Left forelimb (tissue), 1 donor: ENCODE measurements at regions not wholly inside any gene's neighbourhood (a gene's known extent, or its start where the extent isn't known, plus 50 kb on each side); places are given as distances from the start of the nearest gene placed in this dataset.

ENCODE experiments used
- DNase-seq: peaks from one replicate; pipeline ENCODE4 v3.0.0-alpha.2; 2018; ENCODE audit warnings: low spot score

DNA sequence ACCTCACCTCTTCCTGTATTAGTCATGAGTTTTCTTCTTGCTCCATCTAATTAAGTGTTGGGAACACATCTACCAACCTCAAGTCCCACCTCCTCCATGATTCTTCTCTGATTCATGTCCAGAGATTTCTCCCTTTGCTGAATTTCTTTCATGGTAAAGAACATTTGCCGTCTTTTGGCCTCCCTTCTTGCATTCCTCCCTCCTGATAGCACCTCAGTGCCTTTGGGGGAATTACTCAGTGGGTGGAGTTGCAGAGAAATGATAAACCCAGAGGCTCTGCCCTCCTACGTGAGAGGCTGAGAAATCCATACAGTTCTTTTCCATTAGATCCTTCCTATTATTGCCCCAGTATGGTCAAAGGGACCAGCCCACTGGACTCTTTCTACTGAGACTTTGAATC is 651.9 kb downstream of the SLC4A3 start:
- no peak for DNase-seq

DNA sequence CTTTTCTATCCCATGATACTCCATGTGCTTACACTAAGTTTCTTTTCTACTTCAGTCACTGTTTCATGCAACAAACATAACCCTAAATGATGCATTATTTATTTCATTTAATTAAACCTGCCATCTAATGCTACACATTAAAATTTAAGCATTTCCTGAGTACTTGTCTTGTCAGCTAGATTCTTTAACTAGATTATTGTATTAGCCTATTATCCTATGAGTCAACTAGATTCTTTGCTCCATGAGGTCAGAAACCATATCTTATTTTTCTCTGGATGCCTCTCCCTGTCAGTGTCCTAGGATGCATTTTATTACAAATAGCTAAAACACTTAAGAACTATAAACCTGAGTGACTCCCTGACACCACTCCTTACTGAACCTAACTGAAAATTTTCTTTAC is 652.4 kb downstream of the SLC4A3 start:
- no peak for DNase-seq

DNA sequence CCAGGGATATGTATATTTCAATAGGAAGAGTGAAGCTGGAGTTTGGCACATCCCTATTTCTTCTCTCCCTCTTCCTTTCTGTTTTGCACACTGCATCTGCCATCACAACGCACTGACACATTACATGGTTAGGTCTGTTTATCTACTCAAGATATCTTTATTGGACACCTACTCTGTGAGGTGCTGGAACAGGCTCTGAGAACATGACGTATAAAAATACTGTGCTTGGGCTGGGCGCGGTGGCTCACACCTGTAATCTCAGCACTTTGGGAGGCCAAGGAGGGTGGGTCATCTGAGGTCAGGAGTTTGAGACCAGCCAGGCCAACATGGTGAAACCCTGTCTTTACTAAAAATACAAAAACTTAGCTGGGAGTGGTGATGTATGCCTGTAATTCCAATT is 653.3 kb downstream of the SLC4A3 start:
- no peak for DNase-seq

DNA sequence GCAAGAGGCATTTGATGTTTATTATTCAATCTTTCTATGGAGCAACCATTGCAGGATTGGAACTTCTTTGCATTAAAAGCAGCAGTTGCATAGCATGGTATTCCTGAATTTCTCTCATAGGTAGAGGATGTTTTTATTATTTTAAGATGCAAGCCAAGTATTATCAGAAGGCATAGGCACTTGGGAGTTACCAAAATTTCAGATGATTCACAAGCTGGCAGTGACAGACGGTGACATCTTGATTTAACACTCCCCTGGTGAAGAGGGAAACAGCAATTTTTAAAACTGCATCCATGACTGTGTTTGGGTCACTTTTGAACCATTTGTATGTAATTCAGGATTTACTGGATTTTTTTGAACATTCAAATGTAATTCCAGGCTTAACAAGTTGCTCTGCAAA is 654.3 kb downstream of the SLC4A3 start:
- no peak for DNase-seq

DNA sequence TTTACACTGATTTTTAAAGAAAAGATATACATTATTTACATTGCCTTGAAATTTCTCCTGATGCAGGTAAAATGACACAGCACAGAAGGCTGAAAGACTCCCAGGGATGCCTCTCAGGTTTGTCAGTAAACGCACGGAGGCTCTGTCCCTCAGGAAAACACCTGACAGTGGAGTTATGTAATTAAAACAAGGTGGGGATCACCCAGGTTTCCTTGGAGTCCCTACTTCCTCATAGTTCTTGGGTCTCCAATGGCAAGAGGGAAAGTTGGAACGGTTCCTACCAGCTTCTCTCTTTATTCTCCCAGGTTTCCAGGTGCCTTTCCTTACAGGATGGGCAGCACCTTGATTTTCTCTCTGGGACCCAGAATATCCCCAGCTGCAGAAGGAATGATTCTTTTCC is 654.8 kb downstream of the SLC4A3 start:
- DNase-seq, result no peak

- no peak for DNase-seq
Observed at GRCh38 chr2:220293966-220294365, 666.5 kb downstream of the SLC4A3 start.

- DNase-seq, result no peak
Observed at GRCh38 chr2:220296174-220296573, 668.7 kb downstream of the SLC4A3 start.

GRCh38 chr2:220297093-220297492 is 669.7 kb downstream of the SLC4A3 start:
- no peak for DNase-seq

DNA sequence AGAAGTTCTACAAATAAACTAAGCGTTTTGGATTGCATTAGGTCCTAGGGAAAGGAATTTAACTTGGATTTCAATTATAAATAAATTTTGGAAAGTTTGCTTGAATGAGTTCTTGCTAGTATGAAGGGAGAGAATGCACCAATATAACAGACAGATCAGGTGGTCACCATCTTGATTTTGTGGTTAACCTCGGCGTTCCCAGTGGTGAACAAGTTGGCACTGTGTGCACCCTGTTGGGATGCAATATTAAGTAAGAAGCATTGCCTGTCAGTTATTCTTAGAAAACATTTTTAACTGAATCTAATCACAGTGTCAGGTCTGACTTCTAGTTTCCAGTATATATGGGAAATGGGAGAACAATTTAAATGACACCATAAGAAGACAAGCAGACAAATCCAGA is 673.4 kb downstream of the SLC4A3 start:
- no peak for DNase-seq

- DNase-seq, result no peak
Observed at GRCh38 chr2:220302756-220303155, 675.3 kb downstream of the SLC4A3 start.

GRCh38 chr2:220309215-220309614 is 681.8 kb downstream of the SLC4A3 start:
- DNase-seq, result no peak

GRCh38 chr2:220310451-220310861 is 683.0 kb downstream of the SLC4A3 start:
- DNase-seq, result no peak

DNA sequence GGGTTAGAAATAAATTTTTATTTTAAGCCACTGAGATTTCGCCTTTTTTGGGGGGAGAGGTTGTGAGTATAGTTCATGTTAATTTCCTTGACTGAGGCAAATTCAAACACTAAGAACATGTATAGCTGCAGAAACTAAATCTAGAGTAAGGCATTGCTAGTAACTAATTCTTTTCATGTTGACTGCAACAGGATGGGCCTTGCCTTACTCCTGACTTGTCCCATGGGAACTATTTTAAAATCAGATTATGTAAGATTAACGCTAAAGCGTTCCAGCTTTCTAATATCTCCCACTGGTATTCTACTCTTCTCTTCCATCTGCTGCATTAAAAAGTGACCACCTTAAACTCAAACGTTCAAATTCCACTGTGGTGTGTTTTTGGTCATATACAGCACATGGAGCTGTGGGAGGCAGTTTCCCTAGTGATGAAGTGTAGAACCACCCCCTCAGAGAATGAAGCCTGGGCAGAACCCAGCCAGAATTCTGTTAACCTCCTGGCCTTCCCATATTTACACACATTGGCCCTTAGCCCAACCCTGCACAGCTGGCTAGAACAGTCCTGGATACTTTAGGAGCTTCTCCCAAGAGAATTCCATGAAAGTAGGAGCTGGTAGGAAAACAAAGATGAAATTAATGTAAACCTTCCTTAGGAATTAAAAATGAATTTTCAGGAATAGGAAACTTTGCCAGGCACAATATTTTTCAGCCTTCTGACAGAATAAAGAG is 687.8 kb downstream of the SLC4A3 start:
- DNase-seq, result peak; percentile 67

DNA sequence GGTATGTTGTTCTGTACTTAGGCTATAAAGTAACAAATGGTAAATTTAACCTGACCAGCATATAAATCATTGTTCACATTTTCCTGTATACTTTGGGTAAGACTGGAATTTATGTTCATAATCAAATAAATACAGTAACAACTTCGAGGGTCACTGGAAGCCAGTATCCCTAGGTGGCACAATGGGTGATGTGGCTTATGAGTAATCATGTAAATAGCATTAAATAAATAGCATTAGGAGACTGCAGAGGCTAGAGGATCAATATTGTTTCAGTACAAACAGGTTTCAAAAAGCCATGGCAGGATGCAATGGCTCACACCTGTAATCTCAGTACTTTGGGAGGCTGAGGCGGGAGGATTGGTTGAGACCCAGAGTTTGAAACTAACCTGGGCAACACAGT is 690.6 kb downstream of the SLC4A3 start:
- no peak for DNase-seq

- DNase-seq, result no peak
Observed at GRCh38 chr2:220318508-220318907, 691.1 kb downstream of the SLC4A3 start.

DNA sequence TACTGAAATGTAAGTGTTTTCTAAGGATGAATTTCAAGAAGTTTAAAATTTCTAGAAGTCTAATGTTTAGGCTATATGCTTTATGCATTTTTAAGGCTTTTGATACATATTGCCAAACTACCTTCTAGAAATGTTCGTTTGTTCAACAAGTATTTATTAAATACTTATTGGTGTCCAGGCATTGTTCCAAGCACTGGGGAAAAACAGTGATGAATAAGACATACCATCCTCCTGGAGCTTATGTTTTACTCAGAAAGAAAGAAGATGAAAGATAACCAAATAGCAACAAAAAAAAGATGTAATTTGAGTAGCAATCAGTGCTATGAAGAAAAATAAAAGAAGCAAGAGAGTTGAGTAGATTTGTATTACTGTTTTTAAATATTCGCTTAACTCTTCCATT is 692.9 kb downstream of the SLC4A3 start:
- no peak for DNase-seq

DNA sequence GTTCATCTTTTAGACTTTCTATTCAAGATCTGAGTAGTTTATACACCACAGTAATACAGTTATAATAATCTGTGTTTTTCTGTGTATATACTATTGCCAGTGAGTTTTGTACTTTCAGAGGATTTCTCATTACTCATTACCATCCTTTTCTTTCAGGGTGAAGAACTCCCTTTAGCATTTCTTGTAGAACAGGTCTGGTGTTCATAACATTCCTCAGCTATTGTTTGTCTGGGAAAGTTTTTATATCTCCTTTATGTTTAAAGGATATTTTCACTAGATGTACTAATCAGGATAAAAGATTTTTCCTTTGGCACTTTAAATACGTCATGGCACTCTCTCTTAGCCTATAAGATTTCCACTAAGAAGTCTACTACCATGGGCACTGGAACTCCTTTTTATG is 705.5 kb downstream of the SLC4A3 start:
- DNase-seq, result no peak

DNA sequence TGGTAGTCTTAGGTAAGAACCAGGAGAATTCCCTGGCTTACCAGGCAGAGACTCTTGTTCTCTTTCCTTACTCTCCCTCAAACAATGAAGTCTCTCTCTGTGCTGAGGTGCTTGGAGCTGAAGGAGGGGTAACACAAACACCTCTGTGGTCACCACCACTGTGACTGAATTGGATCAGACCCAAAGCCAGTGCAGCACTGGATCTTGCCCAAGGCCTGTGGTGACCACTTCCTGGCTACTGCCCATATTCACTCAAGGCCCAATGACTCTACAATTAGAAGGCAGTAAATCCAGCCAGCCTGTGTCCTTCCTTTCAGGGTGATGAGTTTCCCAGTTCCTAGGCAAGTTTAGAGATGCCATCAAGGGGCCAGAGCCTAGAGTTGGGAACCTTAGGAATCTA is 706.8 kb downstream of the SLC4A3 start:
- DNase-seq, result no peak

DNA sequence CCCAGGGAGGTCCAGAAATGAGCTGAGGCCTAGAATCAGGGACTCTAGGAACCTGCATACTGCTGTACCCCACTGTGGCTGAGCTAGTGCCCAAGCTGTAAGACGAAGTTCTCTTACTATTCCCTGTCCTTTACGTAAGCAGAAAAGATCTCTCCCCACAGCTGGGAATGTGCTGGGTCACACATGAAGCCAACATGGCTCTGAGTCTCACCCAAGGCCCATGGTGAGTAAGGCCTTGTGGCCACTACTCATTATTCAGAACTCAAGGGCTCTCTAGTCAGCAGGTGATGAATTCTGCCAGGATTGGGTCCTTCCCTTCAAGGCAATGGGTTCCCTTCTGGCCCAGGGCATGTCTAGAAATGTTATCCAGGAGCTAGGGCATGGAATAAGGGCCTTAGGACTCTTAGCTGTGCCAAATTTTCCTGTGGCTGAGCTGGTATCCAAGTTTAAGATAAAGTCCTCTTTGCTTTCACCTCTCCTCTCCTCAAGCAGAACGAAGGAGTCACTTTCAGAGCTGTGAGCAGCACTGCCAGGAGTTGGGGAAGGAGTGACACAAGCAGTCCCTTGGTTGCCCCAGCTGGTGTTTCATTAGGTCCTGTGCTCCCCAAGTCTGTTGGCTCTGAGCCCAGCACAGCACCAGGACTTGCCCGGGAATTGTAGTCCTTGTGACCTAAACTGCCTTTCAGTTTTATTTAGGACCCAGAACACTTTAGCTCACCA is 707.6 kb downstream of the SLC4A3 start:
- DNase-seq, result no peak

- no peak for DNase-seq
Observed at GRCh38 chr2:220335591-220335915, 708.1 kb downstream of the SLC4A3 start.

DNA sequence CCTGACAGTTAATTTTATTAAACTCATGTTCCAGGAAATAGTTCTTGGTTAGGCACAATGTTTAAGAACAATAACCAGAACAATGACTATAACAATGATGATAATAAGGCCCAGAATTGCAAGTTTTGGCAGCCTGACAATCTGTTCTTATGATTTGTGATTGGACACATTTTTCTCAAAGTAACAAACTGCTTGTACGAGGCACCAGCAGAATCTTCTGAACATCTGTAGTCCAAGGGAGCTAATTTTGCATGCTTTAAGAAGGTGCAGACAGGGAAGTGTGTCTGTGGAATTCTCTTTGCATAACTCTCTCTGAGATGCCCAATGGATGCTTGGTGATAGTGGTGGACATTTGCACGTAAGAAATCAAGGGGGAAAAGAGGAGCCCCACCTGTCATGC is 709.3 kb downstream of the SLC4A3 start:
- no peak for DNase-seq

DNA sequence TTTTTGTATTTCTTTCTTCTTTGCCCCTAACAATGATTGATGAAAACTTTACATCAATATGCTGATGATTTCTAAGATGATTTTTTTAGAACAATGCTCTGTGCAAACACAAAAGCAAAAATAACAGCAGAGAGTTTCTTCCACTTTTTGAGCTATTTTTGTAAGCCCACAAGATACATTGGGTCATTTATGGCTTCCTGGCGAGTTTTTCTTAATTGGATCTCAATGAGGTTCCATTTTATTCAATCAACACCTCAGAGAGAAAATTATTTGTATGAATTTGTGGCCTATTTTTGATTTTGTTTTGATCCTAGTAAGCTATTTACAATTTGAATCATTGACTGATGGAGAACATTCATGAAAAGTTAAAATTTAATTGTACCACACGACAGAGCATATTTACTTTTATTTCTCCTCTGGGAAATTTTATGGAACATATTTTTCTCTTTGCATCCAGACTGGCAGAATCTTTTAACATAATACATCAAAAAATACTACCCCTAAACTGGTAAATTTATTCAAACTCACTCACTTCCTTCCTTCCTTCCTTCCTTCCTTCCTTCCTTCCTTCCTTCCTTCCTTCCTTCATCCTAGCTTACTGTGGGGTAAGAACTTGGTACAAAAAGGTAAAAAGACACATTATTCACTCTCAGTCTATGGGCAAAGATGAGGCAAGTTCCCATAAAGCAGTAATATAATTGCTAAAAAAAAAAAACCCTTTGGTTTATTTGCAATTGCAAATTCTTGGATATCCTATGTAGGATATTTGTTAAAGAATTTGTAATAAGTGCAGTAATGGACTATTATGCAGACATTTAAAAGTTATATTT is 710.4 kb downstream of the SLC4A3 start:
- DNase-seq, result no peak

DNA sequence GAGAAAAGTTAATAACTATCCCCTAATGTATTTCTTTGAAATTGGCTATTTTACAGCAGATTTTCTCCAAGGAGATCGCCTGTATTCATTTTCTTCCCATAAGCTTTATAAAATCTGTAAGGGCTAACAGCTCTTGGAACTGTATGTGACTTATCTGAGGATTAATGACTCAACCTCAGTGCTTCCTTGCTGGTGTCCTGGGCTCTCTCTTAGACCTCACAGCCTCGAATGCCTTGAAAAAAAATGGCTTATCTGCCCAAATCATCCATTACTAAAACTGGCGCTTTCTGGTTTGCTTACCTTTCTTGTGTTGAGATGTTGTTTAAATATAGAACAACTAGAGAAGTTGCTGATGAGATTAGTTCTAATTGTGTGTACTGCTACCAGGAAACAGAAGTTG is 713.6 kb downstream of the SLC4A3 start:
- DNase-seq, result no peak
